Breast epithelium (tissue), 3 donors: ENCODE measurements at regions not wholly inside any gene's neighbourhood (a gene's known extent, or its start where the extent isn't known, plus 50 kb on each side); places are given as distances from the start of the nearest gene placed in this dataset.
"Not testable (repeated sequence)": the region's sequence is repeated elsewhere in the genome, so short reads cannot be mapped to it uniquely, and the experiment has no call there.

ENCODE experiments used
- CTCF ChIP-seq, 3 donors: fragments of 450-650 bp; IDR thresholded peaks; one replicate each; pipeline ENCODE4 v1.5.1; 2016 to 2017; ENCODE audit warnings: antibody characterized with exemption in 3 of 3, mild to moderate bottlenecking in 3 of 3, moderate library complexity in 3 of 3
- POLR2A ChIP-seq: fragments of 450-650 bp; IDR thresholded peaks from one replicate; pipeline ENCODE4 v1.6.1; 2016; ENCODE audit warnings: antibody characterized with exemption, mild to moderate bottlenecking, moderate library complexity

GRCh38 chr10:78606766-78607165, 462.0 kb upstream of the ZMIZ1 start:
- TF ChIP-seq POLR2A; CTCF (IDR thresholded peaks at IDR 0.05): not testable (repeated sequence)
